ENCODE measurements at regions not wholly inside any gene's neighbourhood (a gene's known extent, or its start where the extent isn't known, plus 50 kb on each side); places are given as distances from the start of the nearest gene placed in this dataset.

DNA sequence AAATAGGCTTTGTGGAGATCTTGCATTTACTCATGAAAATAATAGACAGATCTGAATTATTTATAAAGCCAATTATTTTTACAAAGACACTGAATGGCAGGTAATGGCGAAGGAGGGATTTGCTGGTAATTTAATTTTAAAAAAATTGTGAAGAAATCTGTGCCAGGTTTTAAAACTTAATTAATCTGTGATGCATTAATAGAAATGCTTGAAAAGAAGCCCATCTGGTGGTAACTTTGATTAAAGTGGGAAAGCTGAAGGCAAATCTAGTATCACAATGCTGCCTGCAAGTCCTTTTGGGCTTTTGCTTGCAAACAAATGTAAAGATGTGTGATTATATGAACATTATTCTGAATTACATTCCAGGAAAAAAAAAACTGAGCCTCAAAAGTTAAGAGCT lies 433.2 kb upstream of the DEPDC1 start:
- TF ChIP-seq, protein P1, sequence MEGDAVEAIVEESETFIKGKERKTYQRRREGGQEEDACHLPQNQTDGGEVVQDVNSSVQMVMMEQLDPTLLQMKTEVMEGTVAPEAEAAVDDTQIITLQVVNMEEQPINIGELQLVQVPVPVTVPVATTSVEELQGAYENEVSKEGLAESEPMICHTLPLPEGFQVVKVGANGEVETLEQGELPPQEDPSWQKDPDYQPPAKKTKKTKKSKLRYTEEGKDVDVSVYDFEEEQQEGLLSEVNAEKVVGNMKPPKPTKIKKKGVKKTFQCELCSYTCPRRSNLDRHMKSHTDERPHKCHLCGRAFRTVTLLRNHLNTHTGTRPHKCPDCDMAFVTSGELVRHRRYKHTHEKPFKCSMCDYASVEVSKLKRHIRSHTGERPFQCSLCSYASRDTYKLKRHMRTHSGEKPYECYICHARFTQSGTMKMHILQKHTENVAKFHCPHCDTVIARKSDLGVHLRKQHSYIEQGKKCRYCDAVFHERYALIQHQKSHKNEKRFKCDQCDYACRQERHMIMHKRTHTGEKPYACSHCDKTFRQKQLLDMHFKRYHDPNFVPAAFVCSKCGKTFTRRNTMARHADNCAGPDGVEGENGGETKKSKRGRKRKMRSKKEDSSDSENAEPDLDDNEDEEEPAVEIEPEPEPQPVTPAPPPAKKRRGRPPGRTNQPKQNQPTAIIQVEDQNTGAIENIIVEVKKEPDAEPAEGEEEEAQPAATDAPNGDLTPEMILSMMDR (IDR thresholded peaks at IDR 0.05) = no peak
- no peak for TF ChIP-seq ZFX (IDR thresholded peaks at IDR 0.05; ENCODE audit: borderline replicate concordance)

DNA sequence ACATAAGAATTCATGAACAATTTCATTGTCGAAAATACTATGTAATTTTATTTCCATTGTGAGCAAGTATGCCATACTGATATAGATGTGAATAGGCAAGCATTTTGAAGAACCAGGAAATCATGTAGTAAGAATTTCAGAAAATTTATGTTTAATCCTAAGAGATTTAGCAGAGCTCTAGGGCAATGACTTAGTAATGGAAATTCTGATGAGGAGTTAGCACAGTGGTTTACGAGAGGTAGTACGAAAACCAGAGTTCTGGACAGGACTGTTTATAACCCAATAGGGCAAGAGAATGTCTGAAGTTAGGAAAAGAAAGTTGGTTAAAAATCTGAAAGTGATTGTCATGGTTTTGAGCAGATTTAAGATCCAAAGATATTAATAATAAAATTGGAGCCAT lies 439.6 kb upstream of the DEPDC1 start:
- no peak for TF ChIP-seq ZFX (IDR thresholded peaks at IDR 0.05; ENCODE audit: borderline replicate concordance)
- no peak overlapping the region for H3K27ac ChIP-seq

More for the DNA sequence above, 433.2 kb upstream of the DEPDC1 start:
- no peak overlapping the region for H3K27ac ChIP-seq

DNA sequence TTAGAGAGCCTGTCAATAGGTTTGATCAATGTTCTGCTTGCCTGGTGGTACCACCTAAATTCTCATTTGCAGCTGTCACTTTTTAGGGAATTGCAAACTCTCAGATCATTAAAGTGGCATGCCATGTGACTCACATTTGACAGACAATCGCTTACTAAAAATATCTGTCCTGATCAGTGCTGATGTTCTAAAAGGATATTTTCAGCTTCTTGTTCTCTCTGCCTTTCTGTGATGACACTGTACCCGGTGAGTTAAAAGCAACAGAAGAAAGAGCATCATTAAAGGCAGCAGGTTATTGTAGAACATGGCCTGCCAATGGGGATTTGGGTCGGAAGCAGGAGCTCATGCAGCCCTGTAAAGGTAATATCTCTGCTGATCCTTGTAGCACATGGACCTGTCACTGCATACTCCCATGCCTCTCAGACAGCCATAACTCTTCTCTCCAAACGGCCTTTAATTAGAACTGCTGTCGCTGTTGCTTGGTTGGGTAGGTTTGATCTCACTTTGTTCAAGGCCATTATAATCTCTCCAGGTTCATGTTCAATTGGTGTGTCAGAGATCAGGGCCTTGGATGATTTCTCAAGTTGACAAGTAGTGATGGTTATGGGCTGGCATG lies 441.3 kb upstream of the DEPDC1 start:
- H3K27ac ChIP-seq = no peak overlapping the region
- no peak for TF ChIP-seq ZFX (IDR thresholded peaks at IDR 0.05; ENCODE audit: borderline replicate concordance)
- TF ChIP-seq, protein P1 (IDR thresholded peaks at IDR 0.05) = no peak

DNA sequence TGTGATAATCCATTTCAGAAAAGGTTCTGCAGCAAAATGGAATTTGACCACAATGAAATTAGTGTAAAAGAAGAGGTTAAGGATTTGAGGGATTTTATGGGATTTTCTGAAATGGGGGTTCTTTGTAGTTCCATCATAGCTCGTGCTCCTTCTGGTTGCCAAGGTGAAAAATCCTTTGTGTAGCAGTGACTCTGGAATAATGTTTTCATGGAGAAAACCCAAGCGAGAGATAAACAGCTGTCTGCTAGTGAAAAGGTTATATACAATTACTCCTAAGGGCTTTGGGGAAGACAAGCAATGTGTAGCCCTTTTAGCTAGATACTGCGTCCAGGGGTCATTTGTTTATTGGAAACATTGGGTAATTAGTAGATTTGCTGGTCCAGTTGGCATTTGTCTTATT lies 453.2 kb upstream of the DEPDC1 start:
- no peak for TF ChIP-seq ZFX (IDR thresholded peaks at IDR 0.05; ENCODE audit: borderline replicate concordance)
- TF ChIP-seq, protein P1 (IDR thresholded peaks at IDR 0.05) = no peak
- no peak overlapping the region for H3K27ac ChIP-seq

DNA sequence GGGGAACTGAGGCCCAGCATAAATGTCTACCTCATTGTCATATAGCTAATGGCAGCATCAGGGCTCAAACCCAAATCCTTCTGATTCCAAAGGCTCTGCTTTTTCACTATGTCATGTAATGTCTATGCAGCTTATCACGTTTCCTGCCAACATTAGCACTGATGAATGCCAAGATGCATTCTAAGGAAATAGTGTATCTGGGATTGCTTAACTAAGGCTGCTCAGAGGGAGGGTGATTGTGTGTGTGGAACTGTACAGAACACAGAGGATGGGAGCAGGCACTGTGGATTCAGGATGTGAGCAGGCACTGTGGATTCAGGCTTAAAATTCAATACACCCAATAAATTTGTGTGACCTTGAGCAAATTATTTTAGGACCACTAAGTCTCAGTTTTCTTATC lies 456.4 kb upstream of the DEPDC1 start:
- H3K27ac ChIP-seq = no peak overlapping the region
- TF ChIP-seq ZFX (IDR thresholded peaks at IDR 0.05; ENCODE audit: borderline replicate concordance) = no peak

DNA sequence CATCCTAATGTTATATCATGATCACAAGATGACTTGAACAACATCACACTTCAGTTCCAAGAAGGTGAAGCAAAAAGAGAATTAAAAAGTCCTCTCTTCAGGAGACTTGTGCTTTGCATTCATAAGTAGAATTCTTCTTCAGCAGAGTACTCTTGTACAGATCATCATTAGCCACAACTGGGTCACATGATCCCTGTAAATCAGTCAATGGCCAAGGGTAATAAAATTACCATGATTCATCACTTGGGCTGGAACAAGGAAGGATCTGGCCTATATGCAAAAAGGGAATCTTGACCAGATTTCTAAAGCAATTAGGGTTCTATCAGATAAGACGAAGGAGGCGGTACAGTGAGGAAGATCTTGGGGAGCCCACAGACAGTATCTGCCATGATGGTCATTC lies 458.0 kb upstream of the DEPDC1 start:
- no peak for TF ChIP-seq ZFX (IDR thresholded peaks at IDR 0.05; ENCODE audit: borderline replicate concordance)
- TF ChIP-seq, protein P1 (IDR thresholded peaks at IDR 0.05) = no peak
- no peak overlapping the region for H3K27ac ChIP-seq

DNA sequence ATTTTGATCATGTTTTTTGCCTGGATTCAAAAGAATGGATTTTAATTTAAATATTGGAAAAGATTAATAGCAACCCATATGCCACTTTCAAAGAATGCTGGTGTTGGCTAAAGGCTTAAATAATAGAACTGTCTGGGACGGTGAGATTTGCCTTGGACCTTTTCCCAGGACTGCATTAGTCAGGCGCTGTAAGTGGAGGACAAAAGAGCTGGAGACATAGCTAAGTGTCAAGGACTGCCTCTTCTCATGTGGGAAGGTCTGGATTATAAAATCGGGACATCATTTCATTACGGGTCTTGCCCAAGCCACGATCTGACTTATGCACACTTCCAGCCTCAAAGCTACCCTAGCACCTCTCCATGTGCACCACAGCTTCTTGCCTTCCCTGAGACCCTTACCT lies 458.5 kb upstream of the DEPDC1 start:
- H3K27ac ChIP-seq = no peak overlapping the region
- no peak for TF ChIP-seq ZFX (IDR thresholded peaks at IDR 0.05; ENCODE audit: borderline replicate concordance)
- TF ChIP-seq, protein P1 (IDR thresholded peaks at IDR 0.05) = no peak

DNA sequence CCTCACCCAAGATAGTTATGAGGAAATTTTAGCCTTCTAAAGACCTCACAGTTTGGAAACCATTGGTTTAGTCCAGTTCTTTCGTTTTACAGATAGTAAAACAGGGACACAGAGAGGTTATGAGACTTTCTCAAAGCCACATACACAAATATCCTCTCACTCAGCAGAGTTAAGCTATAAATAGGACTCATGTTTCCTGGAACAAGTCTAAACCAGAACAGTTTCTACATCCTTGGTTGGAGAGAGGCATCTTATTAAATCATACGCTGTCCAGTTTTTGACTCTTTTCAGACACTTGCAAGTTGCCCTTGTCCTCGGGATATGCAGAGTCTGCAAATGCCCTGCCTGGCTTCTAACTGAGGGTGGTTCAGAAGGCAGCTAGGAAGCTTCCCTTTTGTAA lies 462.1 kb upstream of the DEPDC1 start:
- TF ChIP-seq ZFX (IDR thresholded peaks at IDR 0.05; ENCODE audit: borderline replicate concordance) = no peak
- TF ChIP-seq, protein P1 (IDR thresholded peaks at IDR 0.05) = no peak
- no peak overlapping the region for H3K27ac ChIP-seq

Measured in 22Rv1 (cell line).